NT2/D1 (cell line): ENCODE measurements at regions not wholly inside any gene's neighbourhood (a gene's known extent, or its start where the extent isn't known, plus 50 kb on each side); places are given as distances from the start of the nearest gene placed in this dataset.

Experiments
- YY1 ChIP-seq: IDR thresholded peaks from 2 replicates; pipeline ENCODE4 v1.6.1; 2011; ENCODE audit not compliant: insufficient read length, insufficient read depth
- ZNF274 ChIP-seq: IDR thresholded peaks from 2 replicates; pipeline ENCODE4 v1.6.1; 2011; ENCODE audit warnings: mild to moderate bottlenecking, low read depth, low read length

DNA sequence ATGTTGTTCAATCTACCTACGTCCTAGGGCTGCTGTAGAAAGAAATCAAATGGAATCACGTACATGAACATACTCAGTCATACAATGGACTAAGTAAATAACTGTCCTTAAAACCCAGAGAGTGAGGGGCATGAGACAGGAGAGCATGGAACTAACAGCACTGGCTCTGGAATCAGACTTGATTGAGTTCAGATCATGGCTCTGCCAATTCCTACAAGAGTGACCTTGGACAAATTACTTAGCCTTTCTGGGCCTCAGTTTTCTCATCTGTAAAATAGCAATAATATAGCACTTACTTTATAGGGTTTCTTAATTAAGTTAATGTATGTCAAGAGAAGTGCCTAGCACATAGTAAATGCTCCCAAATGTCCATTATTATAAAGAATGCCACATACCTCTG, 106.8 kb downstream of the HNRNPLL start:
- TF ChIP-seq YY1 (no peak), ZNF274 (no peak)
